HFF-Myc (cell line): ENCODE measurements at regions not wholly inside any gene's neighbourhood (a gene's known extent, or its start where the extent isn't known, plus 50 kb on each side); places are given as distances from the start of the nearest gene placed in this dataset.

Experiments used
- DNase-seq: peaks from one replicate; pipeline ENCODE4 v3.0.0-alpha.2; 2011; ENCODE audit warnings: low read depth; ENCODE audit errors: extremely low read depth
- H3K4me3 ChIP-seq: replicated peaks from 2 replicates; pipeline ENCODE4 v1.5.1; 2011; ENCODE audit warnings: low read depth, mild to moderate bottlenecking, control low read depth, low read length
- TF ChIP-seq, protein P1 (sequence below): IDR thresholded peaks from 2 replicates; pipeline ENCODE4 v1.5.1; 2012; ENCODE audit warnings: mild to moderate bottlenecking, low read depth, low read length, control low read depth; ENCODE audit errors: missing control alignments

DNA sequence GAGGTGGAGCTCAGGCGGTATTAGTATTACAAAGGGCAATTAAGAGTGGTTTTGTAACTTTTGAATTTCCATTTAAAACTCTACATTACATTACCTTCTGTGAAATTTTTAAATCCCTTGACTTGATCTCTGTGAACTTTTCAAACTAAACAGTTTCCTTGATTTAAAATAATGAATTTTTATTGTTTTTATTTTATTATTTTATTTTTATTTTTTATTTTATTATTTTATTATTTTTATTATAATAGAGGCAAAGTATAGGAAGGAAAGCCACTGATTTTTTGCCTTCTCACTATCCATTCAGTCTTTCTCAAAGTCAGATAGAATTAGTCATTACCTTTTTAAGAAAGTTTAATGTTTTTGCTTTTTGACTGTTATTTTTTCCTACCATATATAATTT, 1248.1 kb upstream of the SLC10A2 start:
- TF ChIP-seq, protein P1, sequence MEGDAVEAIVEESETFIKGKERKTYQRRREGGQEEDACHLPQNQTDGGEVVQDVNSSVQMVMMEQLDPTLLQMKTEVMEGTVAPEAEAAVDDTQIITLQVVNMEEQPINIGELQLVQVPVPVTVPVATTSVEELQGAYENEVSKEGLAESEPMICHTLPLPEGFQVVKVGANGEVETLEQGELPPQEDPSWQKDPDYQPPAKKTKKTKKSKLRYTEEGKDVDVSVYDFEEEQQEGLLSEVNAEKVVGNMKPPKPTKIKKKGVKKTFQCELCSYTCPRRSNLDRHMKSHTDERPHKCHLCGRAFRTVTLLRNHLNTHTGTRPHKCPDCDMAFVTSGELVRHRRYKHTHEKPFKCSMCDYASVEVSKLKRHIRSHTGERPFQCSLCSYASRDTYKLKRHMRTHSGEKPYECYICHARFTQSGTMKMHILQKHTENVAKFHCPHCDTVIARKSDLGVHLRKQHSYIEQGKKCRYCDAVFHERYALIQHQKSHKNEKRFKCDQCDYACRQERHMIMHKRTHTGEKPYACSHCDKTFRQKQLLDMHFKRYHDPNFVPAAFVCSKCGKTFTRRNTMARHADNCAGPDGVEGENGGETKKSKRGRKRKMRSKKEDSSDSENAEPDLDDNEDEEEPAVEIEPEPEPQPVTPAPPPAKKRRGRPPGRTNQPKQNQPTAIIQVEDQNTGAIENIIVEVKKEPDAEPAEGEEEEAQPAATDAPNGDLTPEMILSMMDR = no peak
- DNase-seq = no peak

DNA sequence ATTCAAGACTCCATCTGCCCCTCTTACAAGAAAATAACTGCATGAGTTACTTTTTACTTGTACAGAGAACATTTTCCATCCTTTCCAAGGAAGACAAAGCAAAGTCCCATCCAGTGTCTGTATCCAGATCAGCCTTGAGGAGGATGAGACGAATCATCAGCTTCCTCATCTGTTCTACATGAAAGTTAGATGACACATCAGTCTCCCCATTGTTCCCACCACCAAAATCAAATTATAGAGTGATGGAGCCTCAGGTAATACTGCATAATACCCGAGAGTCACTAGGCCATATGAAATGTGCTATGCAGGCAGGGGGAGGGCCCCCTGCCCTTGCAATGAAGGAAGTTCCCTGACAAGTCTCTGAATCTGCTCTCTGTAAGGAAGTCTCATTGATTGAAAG, 1244.6 kb upstream of the SLC10A2 start:
- no peak for DNase-seq
- H3K4me3 ChIP-seq = no peak overlapping the region
- TF ChIP-seq, protein P1 = no peak

More for the DNA sequence above, 1248.1 kb upstream of the SLC10A2 start:
- no peak overlapping the region for H3K4me3 ChIP-seq

DNA sequence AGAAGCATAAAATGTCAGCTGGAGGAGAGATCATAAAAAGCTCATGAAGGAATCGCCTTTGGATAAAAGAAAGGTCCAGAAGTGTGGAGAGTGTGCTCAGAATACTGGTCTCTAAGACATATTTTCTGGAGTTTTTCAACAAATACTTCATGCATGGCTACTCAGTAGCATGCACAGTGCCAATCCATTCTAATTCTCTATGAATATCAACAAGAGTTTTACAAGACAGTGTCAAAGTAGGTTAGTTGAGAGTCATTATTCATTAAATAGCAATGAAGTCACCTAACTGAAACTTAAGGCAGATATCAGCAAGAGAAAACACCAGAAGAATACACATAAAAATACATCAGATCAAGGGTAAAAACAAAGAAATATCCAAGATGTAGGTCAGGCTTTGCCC, 1243.2 kb upstream of the SLC10A2 start:
- H3K4me3 ChIP-seq = no peak overlapping the region
- no peak for DNase-seq
- TF ChIP-seq, protein P1 = no peak

DNA sequence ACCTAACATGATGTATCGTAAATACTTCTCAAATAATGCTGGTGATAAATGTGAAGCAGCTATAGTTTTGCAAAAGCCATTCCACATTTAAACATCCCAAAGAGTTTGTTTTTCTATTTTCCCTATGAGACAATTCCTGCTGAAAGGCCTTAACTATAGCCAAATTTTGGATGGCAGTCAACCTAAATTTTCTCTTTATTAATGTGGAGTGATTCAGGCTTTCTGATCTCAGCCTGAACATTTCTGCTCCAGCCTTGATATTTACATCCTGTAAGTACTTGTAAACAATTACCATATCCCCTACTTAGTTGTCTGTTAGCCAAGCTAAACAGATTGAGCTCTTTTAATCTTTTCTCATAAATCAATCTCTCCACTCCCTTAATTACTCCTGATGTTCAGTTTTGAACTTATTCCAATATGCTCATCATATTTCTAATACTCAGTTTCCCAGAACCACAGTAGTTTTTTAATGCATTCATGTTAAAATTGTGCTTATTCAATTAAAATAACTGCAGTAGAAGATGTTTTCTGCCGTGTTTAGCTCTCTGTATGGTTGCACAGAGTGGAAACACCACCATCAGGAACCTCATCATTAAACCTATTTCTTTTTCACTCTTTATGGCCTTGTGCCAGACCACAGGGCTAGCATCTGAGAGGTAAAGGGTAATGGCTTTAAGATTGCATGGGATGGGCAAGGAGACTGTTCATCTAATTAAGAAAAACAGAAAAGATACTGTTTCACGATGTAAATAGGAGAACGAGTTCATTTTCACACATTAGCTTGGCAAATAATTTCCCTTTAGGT, 1235.2 kb upstream of the SLC10A2 start:
- no peak for DNase-seq
- TF ChIP-seq, protein P1 = no peak
- H3K4me3 ChIP-seq = no peak overlapping the region

DNA sequence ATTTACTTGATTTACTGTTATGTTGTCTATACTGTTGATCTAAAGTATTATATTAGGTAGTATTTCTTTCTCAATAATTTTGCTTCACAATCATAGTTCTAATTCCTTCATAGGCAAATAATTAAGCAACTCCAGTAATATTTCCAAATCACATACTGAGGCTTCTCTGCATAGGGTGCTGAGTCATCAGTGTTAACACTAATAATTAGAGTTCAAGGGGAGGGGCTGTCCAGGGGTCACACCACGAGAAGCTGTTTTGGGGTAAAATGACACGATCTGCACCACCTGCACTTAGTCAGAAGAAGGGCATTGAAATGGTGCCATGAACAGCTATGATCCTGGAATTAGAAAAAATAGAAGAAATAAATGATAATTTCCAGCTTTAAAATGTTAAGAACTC, 1230.9 kb upstream of the SLC10A2 start:
- DNase-seq = no peak
- TF ChIP-seq, protein P1 = no peak
- H3K4me3 ChIP-seq = no peak overlapping the region

DNA sequence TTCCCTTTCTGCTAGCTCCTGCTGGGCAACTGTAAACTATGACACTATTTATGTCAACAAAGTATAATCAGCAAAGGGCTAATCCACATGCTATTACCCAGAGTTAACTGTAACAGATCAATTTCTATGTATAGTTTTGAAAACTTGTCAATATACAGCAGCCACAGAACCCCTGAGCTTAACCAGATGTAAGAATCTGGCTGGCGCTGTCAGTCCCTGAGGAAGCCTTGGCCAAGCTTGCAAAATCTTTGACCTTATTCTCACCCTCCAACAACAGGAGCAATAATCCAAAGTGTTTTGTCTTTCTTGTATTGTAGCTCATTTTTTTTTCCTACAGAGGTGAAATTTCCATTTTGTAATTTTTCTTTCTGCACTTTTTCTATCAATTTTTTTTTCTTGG, 1230.1 kb upstream of the SLC10A2 start:
- no peak for DNase-seq
- TF ChIP-seq, protein P1 = no peak
- H3K4me3 ChIP-seq = no peak overlapping the region
